ENCODE measurements at regions not wholly inside any gene's neighbourhood (a gene's known extent, or its start where the extent isn't known, plus 50 kb on each side); places are given as distances from the start of the nearest gene placed in this dataset.

DNA sequence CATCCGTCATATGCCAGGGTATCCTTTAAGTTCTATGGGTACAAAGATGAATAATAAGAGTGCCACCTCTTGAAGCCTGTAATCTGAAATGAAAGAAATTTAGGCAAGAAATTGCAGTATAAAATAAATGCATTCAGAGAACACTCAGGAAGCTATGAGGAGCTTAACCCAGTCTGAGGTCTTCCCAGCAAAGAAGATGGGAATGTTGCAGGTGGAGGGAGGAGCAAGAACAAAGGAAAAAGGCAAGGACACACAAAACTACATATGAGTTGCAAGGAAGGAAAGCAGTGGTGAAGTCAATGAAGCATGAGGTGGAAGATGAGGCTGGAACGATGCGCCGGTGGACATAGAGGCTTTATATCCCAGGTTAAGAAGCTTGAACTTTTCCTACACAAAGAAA lies 67.0 kb upstream of the DST start:
- H3K4me3 ChIP-seq, result no peak overlapping the region
- TF ChIP-seq, protein P1, sequence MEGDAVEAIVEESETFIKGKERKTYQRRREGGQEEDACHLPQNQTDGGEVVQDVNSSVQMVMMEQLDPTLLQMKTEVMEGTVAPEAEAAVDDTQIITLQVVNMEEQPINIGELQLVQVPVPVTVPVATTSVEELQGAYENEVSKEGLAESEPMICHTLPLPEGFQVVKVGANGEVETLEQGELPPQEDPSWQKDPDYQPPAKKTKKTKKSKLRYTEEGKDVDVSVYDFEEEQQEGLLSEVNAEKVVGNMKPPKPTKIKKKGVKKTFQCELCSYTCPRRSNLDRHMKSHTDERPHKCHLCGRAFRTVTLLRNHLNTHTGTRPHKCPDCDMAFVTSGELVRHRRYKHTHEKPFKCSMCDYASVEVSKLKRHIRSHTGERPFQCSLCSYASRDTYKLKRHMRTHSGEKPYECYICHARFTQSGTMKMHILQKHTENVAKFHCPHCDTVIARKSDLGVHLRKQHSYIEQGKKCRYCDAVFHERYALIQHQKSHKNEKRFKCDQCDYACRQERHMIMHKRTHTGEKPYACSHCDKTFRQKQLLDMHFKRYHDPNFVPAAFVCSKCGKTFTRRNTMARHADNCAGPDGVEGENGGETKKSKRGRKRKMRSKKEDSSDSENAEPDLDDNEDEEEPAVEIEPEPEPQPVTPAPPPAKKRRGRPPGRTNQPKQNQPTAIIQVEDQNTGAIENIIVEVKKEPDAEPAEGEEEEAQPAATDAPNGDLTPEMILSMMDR (IDR thresholded peaks at IDR 0.05; ENCODE audit: control extremely low read depth, extremely low read depth), result no peak
- no peak overlapping the region for H3K27ac ChIP-seq (ENCODE audit: low read depth in 1 of 2, low read length in 1 of 2)
- H3K9me3 ChIP-seq (ENCODE audit: control insufficient read depth in 4 of 4, insufficient read depth in 3 of 4, low read length in 3 of 4), result no peaks in the 10 kb centered on the region
- 94 to 95% methylated on average over 4 of the region's 4 CpGs for WGBS, 2 donors
- H3K36me3 ChIP-seq (ENCODE audit: control insufficient read depth in 4 of 4, insufficient read depth in 4 of 4, low read length in 4 of 4), result no peaks in the 10 kb centered on the region
- H3K27me3 ChIP-seq (ENCODE audit: control insufficient read depth in 3 of 3, insufficient read depth in 3 of 3, low read length in 2 of 3), result no peaks in the 10 kb centered on the region
- ATAC-seq (ENCODE audit: insufficient read depth, low FRiP score), result no peak
- H3K9ac ChIP-seq (ENCODE audit: insufficient read depth in 1 of 2, low read length in 2 of 2), result no peak overlapping the region
- H3K4me1 ChIP-seq (ENCODE audit: control insufficient read depth in 5 of 5, insufficient read depth in 5 of 5, low read length in 5 of 5), result peaks cover 0 to 17% (median 0%) of the 10 kb centered on the region in 5 donors
- no peak for DNase-seq

DNA sequence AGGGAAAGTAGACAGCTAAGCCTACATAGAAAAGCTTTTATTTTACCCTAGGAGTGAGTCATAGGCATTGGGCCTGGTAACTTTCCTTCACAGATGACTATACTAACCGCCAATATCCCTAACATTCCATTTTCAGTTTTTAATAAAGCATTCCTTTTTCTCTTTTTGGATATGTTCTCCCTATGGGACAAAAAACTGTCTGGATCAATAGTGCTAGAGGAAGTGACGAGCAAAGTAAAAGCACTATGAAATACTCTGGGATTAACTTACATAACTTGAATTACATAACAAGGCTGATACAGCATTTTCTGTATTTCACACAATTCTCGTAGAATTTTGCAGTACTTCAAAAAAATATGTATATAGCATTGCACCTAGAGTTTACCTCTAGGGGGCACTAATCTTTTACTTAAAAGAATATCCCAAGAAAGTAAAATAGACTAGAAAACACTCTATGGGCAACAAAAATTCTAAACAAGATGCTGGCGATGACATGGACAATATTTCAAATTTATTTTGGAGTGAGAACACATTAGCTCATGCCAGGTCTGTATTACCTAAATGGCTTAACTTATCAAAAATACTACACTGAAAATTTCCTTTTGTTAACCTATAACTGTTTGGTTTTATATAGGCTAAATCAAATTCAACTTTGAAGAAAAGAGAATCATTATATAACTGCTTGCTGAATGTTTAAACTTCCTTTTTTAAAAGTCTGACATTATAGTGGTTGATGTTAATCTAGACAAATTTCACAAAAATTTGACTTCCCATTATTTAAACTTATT lies 66.3 kb upstream of the DST start:
- H3K9ac ChIP-seq (ENCODE audit: insufficient read depth in 1 of 2, low read length in 2 of 2), result no peak overlapping the region
- ATAC-seq (ENCODE audit: insufficient read depth, low FRiP score) (no peak), DNase-seq (peak in 2 of 3 donors; percentile 72 to 81)
- no peaks in the 10 kb centered on the region for H3K27me3 ChIP-seq (ENCODE audit: control insufficient read depth in 3 of 3, insufficient read depth in 3 of 3, low read length in 2 of 3)
- H3K36me3 ChIP-seq (ENCODE audit: control insufficient read depth in 4 of 4, insufficient read depth in 4 of 4, low read length in 4 of 4), result no peaks in the 10 kb centered on the region
- no peak overlapping the region for H3K4me3 ChIP-seq
- H3K4me1 ChIP-seq (ENCODE audit: control insufficient read depth in 5 of 5, insufficient read depth in 5 of 5, low read length in 5 of 5), result peaks cover 0 to 12% (median 0%) of the 10 kb centered on the region in 5 donors
- H3K9me3 ChIP-seq (ENCODE audit: control insufficient read depth in 4 of 4, insufficient read depth in 3 of 4, low read length in 3 of 4), result no peaks in the 10 kb centered on the region
- TF ChIP-seq, protein P1 (IDR thresholded peaks at IDR 0.05; ENCODE audit: control extremely low read depth, extremely low read depth), result peak; percentile 11
- WGBS, 2 donors, result 48 to 50% methylated on average over 4 of the region's 4 CpGs
- H3K27ac ChIP-seq (ENCODE audit: low read depth in 1 of 2, low read length in 1 of 2), result no peak overlapping the region

DNA sequence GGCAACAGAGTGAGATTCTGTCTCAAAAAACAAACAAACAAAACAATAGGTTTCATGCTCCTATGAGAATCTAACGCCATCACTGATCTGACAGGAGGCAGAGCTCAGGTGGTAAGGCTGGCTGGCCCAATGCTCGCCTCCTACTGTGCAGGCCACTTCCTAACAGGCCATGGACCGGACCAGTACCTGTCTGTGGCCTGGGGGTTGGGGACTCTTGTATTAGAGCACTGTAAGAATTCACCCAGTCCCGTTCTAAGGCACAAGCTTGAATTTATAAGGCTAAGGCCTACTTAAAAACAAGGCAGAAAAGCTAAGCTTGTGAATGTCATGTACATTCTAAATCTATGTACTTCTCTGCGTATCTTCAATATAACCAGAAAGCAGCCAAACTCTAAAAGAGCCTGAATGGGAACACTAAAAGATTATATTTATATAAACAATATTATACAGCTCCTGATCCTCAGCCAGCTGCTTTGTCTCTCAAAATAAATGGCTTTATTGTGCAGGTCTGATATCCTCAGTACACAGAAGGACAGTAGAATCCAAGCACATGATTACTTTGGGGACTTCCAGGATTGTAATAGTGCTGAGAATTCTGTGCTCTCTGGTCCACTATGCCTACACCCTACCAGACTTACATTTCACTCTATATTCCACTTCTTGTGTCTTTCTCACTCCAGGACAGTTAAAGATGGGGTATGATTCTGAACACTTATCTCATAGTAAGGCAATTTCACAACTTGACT lies 64.5 kb upstream of the DST start:
- H3K27me3 ChIP-seq (ENCODE audit: control insufficient read depth in 3 of 3, insufficient read depth in 3 of 3, low read length in 2 of 3), result no peaks in the 10 kb centered on the region
- DNase-seq (no peak), ATAC-seq (ENCODE audit: insufficient read depth, low FRiP score) (no peak)
- WGBS, 2 donors, result 92 to 93% methylated on average over 5 of the region's 5 CpGs
- peaks cover 0 to 6% (median 0%) of the 10 kb centered on the region in 5 donors for H3K4me1 ChIP-seq (ENCODE audit: control insufficient read depth in 5 of 5, insufficient read depth in 5 of 5, low read length in 5 of 5)
- H3K36me3 ChIP-seq (ENCODE audit: control insufficient read depth in 4 of 4, insufficient read depth in 4 of 4, low read length in 4 of 4), result no peaks in the 10 kb centered on the region
- H3K9me3 ChIP-seq (ENCODE audit: control insufficient read depth in 4 of 4, insufficient read depth in 3 of 4, low read length in 3 of 4), result no peaks in the 10 kb centered on the region
- no peak overlapping the region for H3K4me3 ChIP-seq
- TF ChIP-seq, protein P1 (IDR thresholded peaks at IDR 0.05; ENCODE audit: control extremely low read depth, extremely low read depth), result no peak
- H3K27ac ChIP-seq (ENCODE audit: low read depth in 1 of 2, low read length in 1 of 2), result peak overlapping the region in 1 of 2 donors; percentile 9
- no peak overlapping the region for H3K9ac ChIP-seq (ENCODE audit: insufficient read depth in 1 of 2, low read length in 2 of 2)
